ENCODE measurements at regions not wholly inside any gene's neighbourhood (a gene's known extent, or its start where the extent isn't known, plus 50 kb on each side); places are given as distances from the start of the nearest gene placed in this dataset.

- POLR2A ChIA-PET, result no interaction called here
- intact Hi-C loops (cut with micrococcal nuclease; ENCODE audit: unreplicated experiment), result no loop called here
- H3K4me3 ChIP-seq (ENCODE audit: low read depth, low read length, poor library complexity, severe bottlenecking), result no peak overlapping the region
Observed at GRCh38 chr3:18018491-18019160, 276.2 kb upstream of the TBC1D5 start.

GRCh38 chr3:18016366-18016765, 273.9 kb upstream of the TBC1D5 start:
- BruUV-seq (replicated peaks), result no TSS peak
- H3K36me3 ChIP-seq (ENCODE audit: insufficient read depth, low read length), result no peaks in the 10 kb centered on the region

More at GRCh38 chr3:18018491-18019160, 276.2 kb upstream of the TBC1D5 start:
- H3K79me2 ChIP-seq (ENCODE audit: insufficient read depth, low read depth, low read length), result no peaks in the 10 kb centered on the region
- no peak for TF ChIP-seq EZH2phosphoT487 (IDR thresholded peaks at IDR 0.05; ENCODE audit: borderline replicate concordance, low read depth, low read length)
- TF ChIP-seq, protein P1, sequence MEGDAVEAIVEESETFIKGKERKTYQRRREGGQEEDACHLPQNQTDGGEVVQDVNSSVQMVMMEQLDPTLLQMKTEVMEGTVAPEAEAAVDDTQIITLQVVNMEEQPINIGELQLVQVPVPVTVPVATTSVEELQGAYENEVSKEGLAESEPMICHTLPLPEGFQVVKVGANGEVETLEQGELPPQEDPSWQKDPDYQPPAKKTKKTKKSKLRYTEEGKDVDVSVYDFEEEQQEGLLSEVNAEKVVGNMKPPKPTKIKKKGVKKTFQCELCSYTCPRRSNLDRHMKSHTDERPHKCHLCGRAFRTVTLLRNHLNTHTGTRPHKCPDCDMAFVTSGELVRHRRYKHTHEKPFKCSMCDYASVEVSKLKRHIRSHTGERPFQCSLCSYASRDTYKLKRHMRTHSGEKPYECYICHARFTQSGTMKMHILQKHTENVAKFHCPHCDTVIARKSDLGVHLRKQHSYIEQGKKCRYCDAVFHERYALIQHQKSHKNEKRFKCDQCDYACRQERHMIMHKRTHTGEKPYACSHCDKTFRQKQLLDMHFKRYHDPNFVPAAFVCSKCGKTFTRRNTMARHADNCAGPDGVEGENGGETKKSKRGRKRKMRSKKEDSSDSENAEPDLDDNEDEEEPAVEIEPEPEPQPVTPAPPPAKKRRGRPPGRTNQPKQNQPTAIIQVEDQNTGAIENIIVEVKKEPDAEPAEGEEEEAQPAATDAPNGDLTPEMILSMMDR (conservative IDR thresholded peaks at IDR 0.05; ENCODE audit: low read length), result no peak
- no TSS peak for BruUV-seq (replicated peaks)
- DNase-seq (ENCODE audit: low spot score), result no peak
- H4K20me1 ChIP-seq (ENCODE audit: insufficient read depth, low read length), result no peaks in the 10 kb centered on the region
- H3K9me2 ChIP-seq (ENCODE audit: insufficient read depth, low read length), result no peaks in the 10 kb centered on the region
- no peaks in the 10 kb centered on the region for H3K4me1 ChIP-seq (ENCODE audit: insufficient read depth, low read length, poor library complexity, severe bottlenecking)
- no peaks in the 10 kb centered on the region for H3K36me3 ChIP-seq (ENCODE audit: insufficient read depth, low read length)
- no peak overlapping the region for H2AFZ ChIP-seq (ENCODE audit: low read length)
- H3K4me2 ChIP-seq (ENCODE audit: low read length), result no peak overlapping the region
- no peak overlapping the region for H3K27ac ChIP-seq (ENCODE audit: low read depth, low read length, poor library complexity, severe bottlenecking)
- no peaks in the 10 kb centered on the region for H3K9me3 ChIP-seq (ENCODE audit: low read length)
- CTCF ChIA-PET (ENCODE audit: unreplicated experiment), result no interaction called here

DNA sequence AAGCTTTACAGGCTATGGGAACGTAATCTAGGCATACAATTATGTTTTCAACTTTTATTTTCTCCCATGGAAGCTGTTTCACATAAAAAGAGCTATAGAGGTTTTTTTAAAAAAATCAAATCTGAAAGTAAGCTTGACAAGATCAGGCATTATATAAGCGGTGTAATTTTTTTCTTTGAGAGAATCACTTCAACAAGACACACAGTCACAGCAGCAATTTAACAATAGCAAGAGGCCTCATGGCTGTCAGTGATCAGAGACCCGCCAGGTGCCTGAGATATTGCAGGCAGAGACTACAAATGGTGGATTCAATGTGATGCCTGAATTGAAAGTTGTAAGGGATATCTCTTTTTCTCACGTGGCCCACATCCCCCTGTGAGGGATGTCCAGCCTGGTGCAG, 270.5 kb upstream of the TBC1D5 start:
- no peak for TF ChIP-seq EZH2phosphoT487 (IDR thresholded peaks at IDR 0.05; ENCODE audit: borderline replicate concordance, low read depth, low read length)
- TF ChIP-seq, protein P1 (conservative IDR thresholded peaks at IDR 0.05; ENCODE audit: low read length), result no peak
- H3K36me3 ChIP-seq (ENCODE audit: insufficient read depth, low read length), result no peaks in the 10 kb centered on the region
- H3K4me1 ChIP-seq (ENCODE audit: insufficient read depth, low read length, poor library complexity, severe bottlenecking), result no peaks in the 10 kb centered on the region
- no peaks in the 10 kb centered on the region for H4K20me1 ChIP-seq (ENCODE audit: insufficient read depth, low read length)
- POLR2A ChIA-PET, result no interaction called here
- H3K27ac ChIP-seq (ENCODE audit: low read depth, low read length, poor library complexity, severe bottlenecking), result no peak overlapping the region
- H3K4me3 ChIP-seq (ENCODE audit: low read depth, low read length, poor library complexity, severe bottlenecking), result no peak overlapping the region
- BruUV-seq (replicated peaks), result no TSS peak
- CTCF ChIA-PET (ENCODE audit: unreplicated experiment), result no interaction called here
- H2AFZ ChIP-seq (ENCODE audit: low read length), result peak overlapping the region; percentile 49; the same call in 1 of the 2 replicates
- no peaks in the 10 kb centered on the region for H3K9me2 ChIP-seq (ENCODE audit: insufficient read depth, low read length)
- no peaks in the 10 kb centered on the region for H3K79me2 ChIP-seq (ENCODE audit: insufficient read depth, low read depth, low read length)
- no peaks in the 10 kb centered on the region for H3K9me3 ChIP-seq (ENCODE audit: low read length)
- intact Hi-C loops (cut with micrococcal nuclease; ENCODE audit: unreplicated experiment), result no loop called here
- DNase-seq (ENCODE audit: low spot score), result no peak
- no peak overlapping the region for H3K4me2 ChIP-seq (ENCODE audit: low read length)

More at GRCh38 chr3:18016366-18016765, 273.9 kb upstream of the TBC1D5 start:
- Histone ChIP-seq H2AFZ (ENCODE audit: low read length) (no peak overlapping the region), H3K4me1 (ENCODE audit: insufficient read depth, low read length, poor library complexity, severe bottlenecking) (no peaks in the 10 kb centered on the region), H3K79me2 (ENCODE audit: insufficient read depth, low read depth, low read length) (no peaks in the 10 kb centered on the region), H3K27ac (ENCODE audit: low read depth, low read length, poor library complexity, severe bottlenecking) (no peak overlapping the region), H3K9me2 (ENCODE audit: insufficient read depth, low read length) (no peaks in the 10 kb centered on the region), H3K4me2 (ENCODE audit: low read length) (no peak overlapping the region), H3K9me3 (ENCODE audit: low read length) (no peaks in the 10 kb centered on the region), H3K4me3 (ENCODE audit: low read depth, low read length, poor library complexity, severe bottlenecking) (no peak overlapping the region), H4K20me1 (ENCODE audit: insufficient read depth, low read length) (no peaks in the 10 kb centered on the region)
- ChIA-PET POLR2A (interaction anchor here (0.5 to 1.6 kb wide), 2 partner anchors 13 to 26 kb away, joined by 3 read pairs; no protein-coding TSS in a partner anchor), CTCF (ENCODE audit: unreplicated experiment) (no interaction called here)
- intact Hi-C loops (cut with micrococcal nuclease; ENCODE audit: unreplicated experiment), result no loop called here
- TF ChIP-seq, protein P1 (conservative IDR thresholded peaks at IDR 0.05; ENCODE audit: low read length), result no peak
- TF ChIP-seq EZH2phosphoT487 (IDR thresholded peaks at IDR 0.05; ENCODE audit: borderline replicate concordance, low read depth, low read length), result no peak
- DNase-seq (ENCODE audit: low spot score), result no peak
